Skeletal muscle satellite cell (primary cell): ENCODE measurements at regions not wholly inside any gene's neighbourhood (a gene's known extent, or its start where the extent isn't known, plus 50 kb on each side); places are given as distances from the start of the nearest gene placed in this dataset.

Experiments used
- H3K27me3 ChIP-seq: 2 replicates; pipeline ENCODE4 v1.7.0; 2013; ENCODE audit warnings: low read length; ENCODE audit not compliant: control insufficient read depth, insufficient read depth
- H3K36me3 ChIP-seq: 2 replicates; pipeline ENCODE4 v1.7.0; 2013; ENCODE audit warnings: mild to moderate bottlenecking, control low read depth, low read length; ENCODE audit not compliant: insufficient read depth
- H3K4me1 ChIP-seq: 2 replicates; pipeline ENCODE4 v1.7.0; 2013; ENCODE audit warnings: low read length; ENCODE audit not compliant: control insufficient read depth, insufficient read depth
- H3K4me2 ChIP-seq: 2 replicates; pipeline ENCODE4 v1.7.0; 2013; ENCODE audit warnings: mild to moderate bottlenecking, low read length
- H3K4me3 ChIP-seq: 2 replicates; pipeline ENCODE4 v1.7.0; 2013; ENCODE audit warnings: low read length
- H3K9ac ChIP-seq: 2 replicates; pipeline ENCODE4 v1.7.0; 2013; ENCODE audit warnings: mild to moderate bottlenecking, low read depth, low read length, moderate library complexity
- H3K9me3 ChIP-seq: replicated peaks from 2 replicates; pipeline ENCODE4 v1.7.0; 2013; ENCODE audit warnings: mild to moderate bottlenecking, control low read depth, low read length

GRCh38 chr5:12385095-12385494, 480.8 kb upstream of the CTNND2 start:
- Histone ChIP-seq H3K36me3 (no peaks in the 10 kb centered on the region), H3K4me1 (no peaks in the 10 kb centered on the region), H3K4me2 (no peak overlapping the region), H3K27me3 (no peaks in the 10 kb centered on the region), H3K9ac (no peak overlapping the region), H3K4me3 (no peak overlapping the region), H3K9me3 (peaks cover 6% of the 10 kb centered on the region)

DNA sequence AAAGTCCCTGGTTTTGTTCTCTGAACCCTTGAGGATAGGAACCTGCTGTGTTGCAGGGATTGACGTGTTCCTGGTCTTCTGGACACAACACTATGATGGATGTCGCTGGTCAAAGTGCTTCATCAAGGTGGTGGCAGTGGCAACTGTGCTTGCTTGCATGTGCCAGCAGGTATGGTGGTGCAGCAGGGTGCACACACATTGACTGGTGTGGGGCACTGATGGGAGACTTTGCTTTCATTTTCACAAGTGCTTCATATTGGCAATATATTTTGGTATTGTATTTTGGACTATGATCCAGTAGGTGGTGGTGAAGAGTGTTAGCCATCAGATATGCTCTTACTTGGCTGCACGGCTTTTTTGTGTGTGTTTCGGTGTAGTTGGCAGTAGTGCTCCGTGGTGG, 479.8 kb upstream of the CTNND2 start:
- Histone ChIP-seq H3K4me2 (no peak overlapping the region), H3K4me3 (no peak overlapping the region), H3K27me3 (no peaks in the 10 kb centered on the region), H3K9me3 (peaks cover 6% of the 10 kb centered on the region), H3K9ac (no peak overlapping the region), H3K36me3 (no peaks in the 10 kb centered on the region), H3K4me1 (no peaks in the 10 kb centered on the region)

GRCh38 chr5:12367973-12368372, 463.7 kb upstream of the CTNND2 start:
- H3K27me3 ChIP-seq = no peaks in the 10 kb centered on the region

GRCh38 chr5:12360218-12360617, 456.0 kb upstream of the CTNND2 start:
- no peaks in the 10 kb centered on the region for H3K36me3 ChIP-seq
- no peaks in the 10 kb centered on the region for H3K27me3 ChIP-seq
- H3K4me1 ChIP-seq = no peaks in the 10 kb centered on the region
- H3K9ac ChIP-seq = no peak overlapping the region
- H3K4me3 ChIP-seq = no peak overlapping the region
- H3K9me3 ChIP-seq = no peaks in the 10 kb centered on the region
- no peak overlapping the region for H3K4me2 ChIP-seq

More at GRCh38 chr5:12367973-12368372, 463.7 kb upstream of the CTNND2 start:
- H3K9me3 ChIP-seq = no peaks in the 10 kb centered on the region
- H3K4me1 ChIP-seq = no peaks in the 10 kb centered on the region
- H3K9ac ChIP-seq = no peak overlapping the region
- no peaks in the 10 kb centered on the region for H3K36me3 ChIP-seq
- no peak overlapping the region for H3K4me3 ChIP-seq
- no peak overlapping the region for H3K4me2 ChIP-seq

GRCh38 chr5:12358371-12359090, 454.3 kb upstream of the CTNND2 start:
- H3K9ac ChIP-seq = no peak overlapping the region
- H3K4me1 ChIP-seq = no peaks in the 10 kb centered on the region
- H3K27me3 ChIP-seq = no peaks in the 10 kb centered on the region
- H3K9me3 ChIP-seq = no peaks in the 10 kb centered on the region
- no peaks in the 10 kb centered on the region for H3K36me3 ChIP-seq
- H3K4me3 ChIP-seq = no peak overlapping the region
- H3K4me2 ChIP-seq = no peak overlapping the region

- no peaks in the 10 kb centered on the region for H3K9me3 ChIP-seq
- H3K36me3 ChIP-seq = no peaks in the 10 kb centered on the region
- no peaks in the 10 kb centered on the region for H3K4me1 ChIP-seq
- H3K4me2 ChIP-seq = no peak overlapping the region
- H3K9ac ChIP-seq = no peak overlapping the region
- H3K27me3 ChIP-seq = no peaks in the 10 kb centered on the region
- H3K4me3 ChIP-seq = no peak overlapping the region
Observed at GRCh38 chr5:12357626-12358025, 453.4 kb upstream of the CTNND2 start.

- Histone ChIP-seq H3K4me2 (no peak overlapping the region), H3K36me3 (no peaks in the 10 kb centered on the region), H3K9ac (no peak overlapping the region), H3K4me3 (no peak overlapping the region), H3K27me3 (no peaks in the 10 kb centered on the region), H3K9me3 (peaks cover 8% of the 10 kb centered on the region), H3K4me1 (no peaks in the 10 kb centered on the region)
Observed at GRCh38 chr5:12354686-12355085, 450.4 kb upstream of the CTNND2 start.

DNA sequence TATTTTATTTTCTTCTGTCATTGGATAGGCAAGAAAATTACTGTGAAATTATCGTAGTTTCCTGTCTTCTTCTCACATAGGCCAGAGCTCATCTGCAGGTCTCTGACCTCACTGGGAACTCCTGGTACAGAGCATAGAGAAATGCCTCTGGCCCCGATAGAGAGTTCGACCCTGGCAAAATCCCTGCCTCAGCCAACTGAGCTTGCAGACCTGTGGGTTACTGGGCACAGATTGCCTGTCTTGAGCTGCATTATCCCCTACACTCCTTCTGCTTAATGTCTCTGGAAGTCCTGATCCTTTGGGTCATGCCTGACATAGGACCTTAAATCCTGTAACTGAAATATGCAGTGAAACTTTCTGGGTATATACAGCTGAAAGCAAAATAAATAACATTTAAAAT, 439.3 kb upstream of the CTNND2 start:
- H3K9ac ChIP-seq = no peak overlapping the region
- no peak overlapping the region for H3K4me3 ChIP-seq
- H3K4me2 ChIP-seq = no peak overlapping the region
- H3K9me3 ChIP-seq = peaks cover 2% of the 10 kb centered on the region
- H3K36me3 ChIP-seq = no peaks in the 10 kb centered on the region
- H3K27me3 ChIP-seq = no peaks in the 10 kb centered on the region
- H3K4me1 ChIP-seq = no peaks in the 10 kb centered on the region

- Histone ChIP-seq H3K27me3 (no peaks in the 10 kb centered on the region), H3K36me3 (no peaks in the 10 kb centered on the region), H3K9ac (no peak overlapping the region), H3K4me3 (no peak overlapping the region), H3K4me1 (no peaks in the 10 kb centered on the region), H3K9me3 (peaks cover 6% of the 10 kb centered on the region), H3K4me2 (no peak overlapping the region)
Observed at GRCh38 chr5:12335938-12336337, 431.7 kb upstream of the CTNND2 start.

GRCh38 chr5:12332480-12332879, 428.2 kb upstream of the CTNND2 start:
- Histone ChIP-seq H3K36me3 (no peaks in the 10 kb centered on the region), H3K4me1 (no peaks in the 10 kb centered on the region), H3K9me3 (peaks cover 3% of the 10 kb centered on the region), H3K27me3 (no peaks in the 10 kb centered on the region), H3K9ac (no peak overlapping the region), H3K4me2 (no peak overlapping the region), H3K4me3 (no peak overlapping the region)

DNA sequence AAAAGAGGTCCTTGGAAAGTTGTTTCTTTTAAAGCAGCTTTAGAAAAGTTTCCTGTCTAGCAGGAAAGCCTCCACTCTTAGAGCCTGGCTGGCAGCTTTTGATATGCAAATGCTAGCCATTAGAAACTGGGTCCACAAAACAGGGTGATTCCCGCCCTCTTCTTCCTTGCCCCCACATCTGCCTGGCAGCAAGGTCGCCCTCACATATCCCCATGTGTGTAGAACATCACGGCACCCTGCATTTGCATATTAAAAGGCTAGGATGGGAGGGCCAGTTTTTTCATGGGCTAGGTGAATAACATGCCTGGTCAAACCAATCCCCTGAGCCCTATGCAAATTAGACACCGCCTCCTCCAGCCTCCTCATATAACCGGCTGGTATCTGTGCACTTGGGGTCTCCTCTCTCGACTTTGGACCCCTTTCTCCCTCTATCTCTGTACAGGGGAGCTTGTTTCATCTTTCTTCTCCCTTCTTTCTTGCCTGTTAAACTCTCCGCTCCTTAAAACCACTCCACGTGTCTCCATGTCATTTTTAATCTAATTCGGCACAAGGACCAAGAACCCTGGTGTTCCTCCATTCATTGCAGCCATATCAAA, 426.8 kb upstream of the CTNND2 start:
- Histone ChIP-seq H3K27me3 (no peaks in the 10 kb centered on the region), H3K4me2 (no peak overlapping the region), H3K4me1 (no peaks in the 10 kb centered on the region), H3K4me3 (no peak overlapping the region), H3K36me3 (no peaks in the 10 kb centered on the region), H3K9me3 (peaks cover 3% of the 10 kb centered on the region), H3K9ac (no peak overlapping the region)

DNA sequence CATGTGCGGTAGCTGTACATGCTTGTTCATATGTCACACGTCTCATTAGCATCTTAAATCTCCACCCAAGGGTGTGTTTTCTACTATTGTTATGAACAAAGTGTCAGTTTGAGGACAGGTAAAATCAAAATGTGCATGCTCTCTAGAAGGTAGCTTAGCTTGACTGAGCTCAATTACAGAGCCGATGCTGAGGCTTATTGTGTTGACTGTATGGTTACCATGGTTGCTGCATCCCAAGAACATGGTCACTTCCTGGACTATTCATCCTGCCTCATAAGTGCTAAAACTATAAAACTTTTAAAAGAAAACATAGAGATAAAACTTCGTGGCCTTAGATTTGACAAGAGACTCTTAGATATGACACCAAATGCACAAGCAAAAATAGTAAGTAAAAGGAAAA, 426.1 kb upstream of the CTNND2 start:
- Histone ChIP-seq H3K4me1 (no peaks in the 10 kb centered on the region), H3K9me3 (peaks cover 3% of the 10 kb centered on the region), H3K9ac (no peak overlapping the region), H3K4me3 (no peak overlapping the region), H3K36me3 (no peaks in the 10 kb centered on the region), H3K4me2 (no peak overlapping the region), H3K27me3 (no peaks in the 10 kb centered on the region)
